ENCODE measurements at regions not wholly inside any gene's neighbourhood (a gene's known extent, or its start where the extent isn't known, plus 50 kb on each side); places are given as distances from the start of the nearest gene placed in this dataset.

DNA sequence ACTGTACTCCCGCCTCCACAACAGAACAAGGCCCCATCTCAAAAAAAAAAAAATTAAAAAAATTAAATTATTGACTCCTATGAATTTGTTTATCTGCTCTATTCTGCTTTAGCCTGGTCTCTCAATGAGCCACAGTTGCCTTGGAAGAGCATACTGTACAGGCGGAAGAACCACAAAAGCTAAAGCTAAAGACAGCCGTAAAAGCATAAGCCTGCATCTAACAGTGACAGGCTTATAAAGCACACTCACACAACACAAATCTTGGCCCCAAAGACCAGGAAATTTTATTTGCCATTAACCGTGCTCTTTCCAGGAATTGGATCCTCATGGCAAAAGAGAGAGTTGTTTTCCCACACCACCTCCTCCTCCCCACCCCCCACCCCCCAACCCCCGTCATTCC is 53.5 kb upstream of the KLF3 start:
- DNase-seq = no peak
- Histone ChIP-seq H3K27ac (peak overlapping the region; percentile 10 to 41 (median 34)), H3K4me3 (peak overlapping the region in 2 of 4 donors; percentile 9 to 30), H3K27me3 (no peaks in the 10 kb centered on the region), H3K36me3 (no peaks in the 10 kb centered on the region), H3K4me1 (peaks cover 0 to 52% (median 6%) of the 10 kb centered on the region in 4 donors), H3K9me3 (no peaks in the 10 kb centered on the region)
- no peak for TF ChIP-seq CTCF (IDR thresholded peaks at IDR 0.05)
- TF ChIP-seq POLR2A (IDR thresholded peaks at IDR 0.05) = no peak

- no peak for TF ChIP-seq POLR2A (IDR thresholded peaks at IDR 0.05)
- TF ChIP-seq CTCF (IDR thresholded peaks at IDR 0.05) = no peak
- H3K36me3 ChIP-seq = no peaks in the 10 kb centered on the region
- peak overlapping the region in 2 of 4 donors; percentile 9 to 30 for H3K4me3 ChIP-seq
- H3K9me3 ChIP-seq = no peaks in the 10 kb centered on the region
- H3K27ac ChIP-seq = peak overlapping the region in 3 of 4 donors; percentile 30 to 41 (median 38)
- DNase-seq = peak in 1 of 3 donors; percentile 59
- peaks cover 0 to 47% (median 6%) of the 10 kb centered on the region in 4 donors for H3K4me1 ChIP-seq
- no peaks in the 10 kb centered on the region for H3K27me3 ChIP-seq
These were observed 53.0 kb upstream of the KLF3 start for GRCh38 chr4:38610966-38611431.

- H3K4me3 ChIP-seq = no peak overlapping the region
- H3K27me3 ChIP-seq = no peaks in the 10 kb centered on the region
- H3K4me1 ChIP-seq = peaks cover 0 to 42% (median 6%) of the 10 kb centered on the region in 4 donors
- no peak for TF ChIP-seq POLR2A (IDR thresholded peaks at IDR 0.05)
- no peak for TF ChIP-seq CTCF (IDR thresholded peaks at IDR 0.05)
- no peaks in the 10 kb centered on the region for H3K9me3 ChIP-seq
- H3K27ac ChIP-seq = peak overlapping the region in 1 of 4 donors; percentile 41
- DNase-seq = no peak
- no peaks in the 10 kb centered on the region for H3K36me3 ChIP-seq
These were observed 52.3 kb upstream of the KLF3 start for GRCh38 chr4:38611676-38612075.

DNA sequence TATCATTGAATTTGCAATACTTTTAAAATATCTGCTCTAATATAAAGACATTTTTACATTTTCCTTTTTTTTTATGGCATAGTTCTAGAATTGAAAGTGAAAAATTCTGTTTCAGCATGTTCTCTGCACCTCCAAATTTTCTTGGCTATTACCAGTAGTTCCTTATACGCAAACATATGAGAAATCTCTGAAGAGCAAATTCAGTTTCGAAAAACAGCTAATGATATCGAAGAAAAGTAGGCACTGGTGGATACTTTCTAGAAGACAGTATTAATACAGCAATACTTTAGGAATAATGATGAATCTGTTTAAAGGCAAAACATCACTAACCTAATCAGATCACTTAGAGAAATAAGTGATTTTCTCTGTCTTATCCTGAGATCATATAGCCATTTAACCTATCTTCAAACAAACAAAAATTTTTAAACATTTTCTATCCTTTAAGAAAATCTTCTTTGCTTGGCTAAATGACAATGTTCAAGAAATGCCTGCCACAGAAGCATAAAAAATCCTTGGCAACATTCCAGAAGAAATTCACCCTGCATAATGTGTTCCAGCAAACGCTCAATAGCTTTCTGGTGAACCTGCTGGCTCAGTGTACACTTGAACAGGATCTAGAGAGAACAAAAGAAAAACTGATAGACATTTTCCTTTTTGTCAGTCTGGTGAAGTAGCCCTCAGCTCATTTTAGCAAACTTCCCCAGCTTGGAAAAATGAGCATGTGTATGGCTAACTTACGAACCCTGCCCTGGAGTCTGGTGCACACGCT is 51.2 kb upstream of the KLF3 start:
- peak in 1 of 6 experiments; percentile 5 for TF ChIP-seq CTCF (IDR thresholded peaks at IDR 0.05)
- TF ChIP-seq POLR2A (IDR thresholded peaks at IDR 0.05) = no peak
- no peak overlapping the region for H3K4me3 ChIP-seq
- H3K27ac ChIP-seq = peak overlapping the region in 1 of 4 donors; percentile 31
- peaks cover 0 to 42% (median 6%) of the 10 kb centered on the region in 4 donors for H3K4me1 ChIP-seq
- H3K27me3 ChIP-seq = no peaks in the 10 kb centered on the region
- DNase-seq = no peak
- no peaks in the 10 kb centered on the region for H3K36me3 ChIP-seq
- no peaks in the 10 kb centered on the region for H3K9me3 ChIP-seq

Measured in Peyer's patch (tissue), 4 donors.